ENCODE measurements at regions not wholly inside any gene's neighbourhood (a gene's known extent, or its start where the extent isn't known, plus 50 kb on each side); places are given as distances from the start of the nearest gene placed in this dataset.

GRCh38 chr12:24725616-24726015 is 223.3 kb downstream of the BCAT1 start:
- Histone ChIP-seq H3K36me3 (ENCODE audit: low read length) (no peaks in the 10 kb centered on the region), H3F3A (ENCODE audit: insufficient read depth) (no peaks in the 10 kb centered on the region), H3K9ac (ENCODE audit: low read length) (no peak overlapping the region), H3K27ac (ENCODE audit: low read depth, low read length) (no peak overlapping the region), H3K27me3 (ENCODE audit: low read length) (no peaks in the 10 kb centered on the region), H3K79me2 (ENCODE audit: insufficient read depth, low read length) (no peaks in the 10 kb centered on the region), H4K20me1 (ENCODE audit: low read depth, low read length) (no peaks in the 10 kb centered on the region), H3K9me2 (replicated peaks; ENCODE audit: insufficient read depth, low read length) (no peaks in the 10 kb centered on the region), H3K4me3 (ENCODE audit: insufficient read depth, low read length, poor library complexity, severe bottlenecking) (no peak overlapping the region), H2AFZ (ENCODE audit: low read depth, low read length, severe bottlenecking) (no peak overlapping the region), H3K4me2 (ENCODE audit: low read depth, low read length, poor library complexity, severe bottlenecking) (no peak overlapping the region), H3K9me3 (ENCODE audit: insufficient read depth, low read length) (no peaks in the 10 kb centered on the region)
- no peak for TF ChIP-seq EZH2phosphoT487 (conservative IDR thresholded peaks at IDR 0.05; ENCODE audit: low read length)
- TF ChIP-seq, protein P1, sequence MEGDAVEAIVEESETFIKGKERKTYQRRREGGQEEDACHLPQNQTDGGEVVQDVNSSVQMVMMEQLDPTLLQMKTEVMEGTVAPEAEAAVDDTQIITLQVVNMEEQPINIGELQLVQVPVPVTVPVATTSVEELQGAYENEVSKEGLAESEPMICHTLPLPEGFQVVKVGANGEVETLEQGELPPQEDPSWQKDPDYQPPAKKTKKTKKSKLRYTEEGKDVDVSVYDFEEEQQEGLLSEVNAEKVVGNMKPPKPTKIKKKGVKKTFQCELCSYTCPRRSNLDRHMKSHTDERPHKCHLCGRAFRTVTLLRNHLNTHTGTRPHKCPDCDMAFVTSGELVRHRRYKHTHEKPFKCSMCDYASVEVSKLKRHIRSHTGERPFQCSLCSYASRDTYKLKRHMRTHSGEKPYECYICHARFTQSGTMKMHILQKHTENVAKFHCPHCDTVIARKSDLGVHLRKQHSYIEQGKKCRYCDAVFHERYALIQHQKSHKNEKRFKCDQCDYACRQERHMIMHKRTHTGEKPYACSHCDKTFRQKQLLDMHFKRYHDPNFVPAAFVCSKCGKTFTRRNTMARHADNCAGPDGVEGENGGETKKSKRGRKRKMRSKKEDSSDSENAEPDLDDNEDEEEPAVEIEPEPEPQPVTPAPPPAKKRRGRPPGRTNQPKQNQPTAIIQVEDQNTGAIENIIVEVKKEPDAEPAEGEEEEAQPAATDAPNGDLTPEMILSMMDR (IDR thresholded peaks at IDR 0.05; ENCODE audit: insufficient read depth, low read length, poor library complexity, severe bottlenecking) = no peak

- Histone ChIP-seq H3K9ac (ENCODE audit: low read length) (no peak overlapping the region), H2AFZ (ENCODE audit: low read depth, low read length, severe bottlenecking) (no peak overlapping the region)
- TF ChIP-seq, protein P1 (IDR thresholded peaks at IDR 0.05; ENCODE audit: insufficient read depth, low read length, poor library complexity, severe bottlenecking) = no peak
- no peak for TF ChIP-seq EZH2phosphoT487 (conservative IDR thresholded peaks at IDR 0.05; ENCODE audit: low read length)
These were observed 224.1 kb downstream of the BCAT1 start for GRCh38 chr12:24724814-24725213.

GRCh38 chr12:24723759-24724158 is 225.1 kb downstream of the BCAT1 start:
- no peaks in the 10 kb centered on the region for H3F3A ChIP-seq (ENCODE audit: insufficient read depth)
- no peaks in the 10 kb centered on the region for H3K9me2 ChIP-seq (replicated peaks; ENCODE audit: insufficient read depth, low read length)
- no peak for TF ChIP-seq EZH2phosphoT487 (conservative IDR thresholded peaks at IDR 0.05; ENCODE audit: low read length)
- TF ChIP-seq, protein P1 (IDR thresholded peaks at IDR 0.05; ENCODE audit: insufficient read depth, low read length, poor library complexity, severe bottlenecking) = no peak
- H3K27me3 ChIP-seq (ENCODE audit: low read length) = no peaks in the 10 kb centered on the region
- H4K20me1 ChIP-seq (ENCODE audit: low read depth, low read length) = no peaks in the 10 kb centered on the region
- no peaks in the 10 kb centered on the region for H3K9me3 ChIP-seq (ENCODE audit: insufficient read depth, low read length)
- no peak overlapping the region for H3K27ac ChIP-seq (ENCODE audit: low read depth, low read length)
- no peaks in the 10 kb centered on the region for H3K36me3 ChIP-seq (ENCODE audit: low read length)
- H3K4me2 ChIP-seq (ENCODE audit: low read depth, low read length, poor library complexity, severe bottlenecking) = no peak overlapping the region
- H3K9ac ChIP-seq (ENCODE audit: low read length) = no peak overlapping the region
- no peaks in the 10 kb centered on the region for H3K79me2 ChIP-seq (ENCODE audit: insufficient read depth, low read length)
- no peak overlapping the region for H3K4me3 ChIP-seq (ENCODE audit: insufficient read depth, low read length, poor library complexity, severe bottlenecking)
- H2AFZ ChIP-seq (ENCODE audit: low read depth, low read length, severe bottlenecking) = no peak overlapping the region

More at GRCh38 chr12:24724814-24725213, 224.1 kb downstream of the BCAT1 start:
- no peaks in the 10 kb centered on the region for H3K9me2 ChIP-seq (replicated peaks; ENCODE audit: insufficient read depth, low read length)
- H3K9me3 ChIP-seq (ENCODE audit: insufficient read depth, low read length) = no peaks in the 10 kb centered on the region
- H3K27ac ChIP-seq (ENCODE audit: low read depth, low read length) = no peak overlapping the region
- no peaks in the 10 kb centered on the region for H4K20me1 ChIP-seq (ENCODE audit: low read depth, low read length)
- H3K27me3 ChIP-seq (ENCODE audit: low read length) = no peaks in the 10 kb centered on the region
- H3F3A ChIP-seq (ENCODE audit: insufficient read depth) = no peaks in the 10 kb centered on the region
- no peaks in the 10 kb centered on the region for H3K36me3 ChIP-seq (ENCODE audit: low read length)
- no peaks in the 10 kb centered on the region for H3K79me2 ChIP-seq (ENCODE audit: insufficient read depth, low read length)
- no peak overlapping the region for H3K4me2 ChIP-seq (ENCODE audit: low read depth, low read length, poor library complexity, severe bottlenecking)
- H3K4me3 ChIP-seq (ENCODE audit: insufficient read depth, low read length, poor library complexity, severe bottlenecking) = no peak overlapping the region
